Amygdala (tissue), 56 donors: ENCODE measurements at regions not wholly inside any gene's neighbourhood (a gene's known extent, or its start where the extent isn't known, plus 50 kb on each side); places are given as distances from the start of the nearest gene placed in this dataset.

ENCODE experiments used
- DNase-seq, 56 donors: peaks; one replicate each; lab custom pipeline; 2025; lab: John Stamatoyannopoulos, UW

DNA sequence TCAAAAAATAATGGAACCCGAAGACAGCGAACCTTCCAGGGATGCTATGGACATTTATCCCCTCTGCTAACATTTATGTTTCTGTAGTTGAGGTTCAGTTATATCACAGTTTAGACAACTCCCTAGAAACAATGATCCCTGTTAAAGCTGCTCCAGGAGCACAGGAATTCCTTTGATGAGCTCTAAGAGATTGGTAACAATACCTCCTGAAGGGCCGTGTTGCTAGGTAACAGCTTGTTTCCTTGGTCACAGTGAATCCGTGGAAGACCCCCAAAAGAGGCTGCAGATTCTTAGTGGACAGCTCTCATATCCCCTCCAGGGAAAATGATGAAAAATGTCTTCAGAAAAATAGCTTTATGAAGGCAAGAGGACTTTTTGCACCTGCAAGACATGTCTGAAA is 160.2 kb downstream of the SERPINI1 start:
- DNase-seq = no peak

- no peak for DNase-seq
Measured at GRCh38 chr3:167895178-167895577, 159.7 kb downstream of the SERPINI1 start.

DNA sequence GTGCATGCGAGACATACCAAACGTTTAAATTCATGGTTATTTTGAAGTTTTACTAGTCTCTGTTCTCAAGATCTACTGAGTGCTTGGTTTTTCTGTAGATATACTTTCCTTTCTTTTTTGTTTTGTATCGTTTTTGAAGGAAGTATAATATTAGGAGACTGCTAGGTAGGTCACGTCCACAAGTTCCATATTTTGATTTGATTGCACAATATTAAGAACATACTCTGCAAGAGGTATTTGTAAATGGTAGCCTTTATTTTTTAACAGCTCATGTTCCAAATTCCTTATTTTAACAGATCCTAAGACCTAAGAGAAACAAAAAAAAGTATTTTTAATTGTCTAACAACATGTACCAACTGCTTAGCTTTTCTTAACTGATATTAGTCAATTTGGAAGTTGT is 156.7 kb downstream of the SERPINI1 start:
- DNase-seq = no peak

- DNase-seq = no peak
Measured at GRCh38 chr3:167887096-167887495, 151.6 kb downstream of the SERPINI1 start.

DNA sequence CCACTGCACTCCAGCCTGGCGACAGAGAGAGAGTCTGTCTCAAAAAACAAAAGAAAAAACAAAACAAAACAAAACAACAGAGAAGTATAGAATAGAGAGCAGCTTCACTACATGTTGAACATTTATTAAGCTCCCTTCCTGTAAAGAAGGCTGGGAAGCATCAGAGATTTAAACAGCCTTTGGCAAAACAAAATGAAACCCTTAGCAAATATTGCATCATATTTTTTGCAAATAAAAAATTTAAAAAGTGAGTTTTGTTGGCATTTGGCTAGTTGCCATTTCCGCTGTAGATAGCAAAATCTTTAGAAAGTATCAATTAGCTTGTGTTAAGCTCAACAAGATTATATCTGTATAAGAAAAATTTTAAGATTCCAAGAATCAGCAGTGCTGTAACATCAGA is 151.2 kb downstream of the SERPINI1 start:
- DNase-seq = no peak

DNA sequence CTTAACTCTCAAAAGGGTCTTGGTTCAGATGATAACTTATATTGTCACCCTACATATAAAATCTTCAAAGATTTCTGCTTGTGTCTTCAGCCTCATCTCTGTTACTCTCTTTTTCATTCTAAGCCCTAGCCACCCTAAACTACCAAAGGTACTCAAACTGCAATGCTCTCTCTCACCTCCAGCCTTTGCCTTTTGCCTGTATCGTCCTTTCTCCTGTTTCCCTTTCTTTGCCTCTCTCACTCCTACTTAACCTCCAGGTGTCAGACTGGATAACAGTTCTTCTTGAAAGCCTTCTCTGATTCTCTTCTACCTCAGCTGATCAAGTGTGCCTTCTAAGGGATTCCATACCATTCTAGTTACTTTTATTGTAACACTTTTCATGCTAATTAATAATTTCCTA is 149.8 kb downstream of the SERPINI1 start:
- no peak for DNase-seq

DNA sequence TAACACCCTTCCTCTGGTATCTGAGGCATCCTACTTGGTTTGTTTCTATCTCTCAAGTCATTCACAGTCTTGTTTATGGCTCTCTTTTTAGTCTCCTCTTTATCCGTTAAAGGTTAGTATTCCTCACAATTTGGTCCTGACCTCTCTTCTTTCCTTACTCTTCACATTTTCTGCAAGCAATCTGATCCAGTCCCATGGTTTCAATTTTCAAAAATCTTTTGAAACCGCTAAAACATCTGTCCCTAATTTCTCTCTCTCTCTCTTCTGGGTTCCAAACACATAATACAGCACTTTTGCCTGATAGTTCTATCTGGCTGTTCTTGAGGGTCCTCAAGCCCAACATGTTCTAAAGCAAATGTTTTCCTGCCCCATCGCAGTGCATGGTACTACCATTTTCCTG is 149.0 kb downstream of the SERPINI1 start:
- no peak for DNase-seq

GRCh38 chr3:167883452-167883851 is 147.9 kb downstream of the SERPINI1 start:
- DNase-seq = no peak

DNA sequence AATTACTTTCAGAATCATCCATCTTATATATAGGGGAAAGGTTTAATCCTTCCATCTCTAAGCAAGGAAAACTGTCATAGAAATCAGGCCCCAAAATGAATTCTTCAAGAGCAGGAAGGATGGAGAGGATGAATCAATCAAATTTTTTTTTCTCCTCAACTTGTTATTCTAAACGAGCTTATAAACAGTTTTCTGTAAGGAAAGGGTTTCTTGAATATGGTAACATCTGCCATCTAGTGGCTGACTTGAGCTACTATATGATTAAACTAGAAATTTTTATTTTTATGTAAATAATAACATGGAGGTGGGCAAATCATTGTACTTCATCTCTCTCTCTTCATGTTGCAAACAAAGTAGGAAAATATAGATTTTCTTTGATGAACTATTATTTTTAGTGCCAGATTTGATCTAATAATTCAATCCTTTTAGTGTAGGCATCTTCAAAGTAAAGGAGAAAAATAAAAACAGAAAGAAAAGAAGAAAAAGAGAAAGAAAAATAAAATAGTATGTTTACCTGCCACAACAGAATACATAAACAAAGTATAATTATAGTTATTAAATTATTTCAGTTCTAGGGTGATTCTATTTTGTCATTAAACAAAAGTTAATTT is 146.6 kb downstream of the SERPINI1 start:
- peak in 1 of 56 donors; percentile 12 for DNase-seq

DNA sequence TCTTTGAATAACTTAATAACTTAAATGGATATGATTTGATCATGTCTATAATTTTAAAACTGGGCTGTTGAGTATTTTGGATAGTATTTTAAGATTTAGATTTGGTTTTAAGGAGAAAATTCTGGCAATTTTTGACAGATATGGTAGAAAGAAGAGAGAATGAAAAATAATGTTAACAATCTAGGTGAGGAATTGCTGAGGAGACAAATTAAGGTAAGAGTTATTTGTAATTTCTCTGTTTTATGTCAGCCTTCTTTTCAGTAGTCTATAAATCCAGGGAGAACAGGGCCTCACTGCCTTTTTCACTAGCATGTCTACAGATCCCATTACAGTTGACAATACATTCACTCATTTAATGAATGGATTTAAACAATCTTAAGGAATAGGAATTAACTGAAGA is 144.7 kb downstream of the SERPINI1 start:
- DNase-seq = no peak

DNA sequence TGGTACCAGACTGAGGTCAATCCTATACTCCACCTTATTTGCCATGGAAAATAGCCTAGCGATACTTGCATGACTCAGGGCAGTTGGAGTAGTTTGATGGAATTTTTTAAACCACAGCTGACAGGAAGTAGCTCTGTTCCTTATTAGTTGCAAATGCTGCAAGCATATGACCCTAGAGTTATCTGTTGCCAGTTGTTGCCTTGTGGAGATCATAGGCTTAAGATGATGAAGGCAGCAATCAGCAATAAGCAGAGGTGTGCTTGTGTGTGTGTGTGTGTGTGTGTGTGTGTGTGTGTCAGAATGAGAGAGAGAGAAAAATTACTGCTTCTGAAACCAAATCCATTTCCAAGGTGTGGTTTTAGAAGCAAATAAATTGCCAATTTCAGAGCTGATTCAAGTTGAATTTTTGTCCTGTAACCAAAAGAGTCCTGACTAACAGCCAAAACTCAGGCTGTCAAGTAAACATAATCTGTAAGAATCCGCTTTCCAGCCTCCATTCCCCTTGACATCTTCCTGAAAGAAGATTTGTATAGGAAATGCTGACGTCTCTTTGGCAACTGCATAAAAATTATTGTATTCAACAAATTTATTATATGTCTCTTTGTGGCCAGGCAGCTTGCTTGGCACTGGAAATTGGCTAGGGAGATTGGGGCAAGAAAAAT is 141.2 kb downstream of the SERPINI1 start:
- no peak for DNase-seq
